Liver (tissue), 8 donors: ENCODE measurements at regions not wholly inside any gene's neighbourhood (a gene's known extent, or its start where the extent isn't known, plus 50 kb on each side); places are given as distances from the start of the nearest gene placed in this dataset.
"Not testable (repeated sequence)": the region's sequence is repeated elsewhere in the genome, so short reads cannot be mapped to it uniquely, and the experiment has no call there.

ENCODE experiments used
- DNase-seq: peaks from one replicate; pipeline ENCODE4 v3.0.0-alpha.2; 2017; ENCODE audit warnings: low spot score
- H3K27ac ChIP-seq, 2 donors: one replicate each; pipeline ENCODE4 v1.7.0; 2013; ENCODE audit warnings: inconsistent platforms in 2 of 2, low read length in 2 of 2, control low read depth in 1 of 2, low read depth in 1 of 2, mild to moderate bottlenecking in 1 of 2
- H3K27me3 ChIP-seq, 4 donors: one replicate each; pipeline versions ENCODE4 v1.6.1 to v1.7.0; 2013; ENCODE audit warnings: low read length in 3 of 4, inconsistent platforms in 1 of 4, mild to moderate bottlenecking in 1 of 4, moderate library complexity in 1 of 4; ENCODE audit not compliant: control insufficient read depth in 4 of 4, insufficient read depth in 4 of 4
- H3K36me3 ChIP-seq, 4 donors: one replicate each; pipeline versions ENCODE4 v1.6.1 to v1.7.0; 2013; ENCODE audit warnings: low read length in 3 of 4, mild to moderate bottlenecking in 3 of 4, low read depth in 1 of 4, moderate library complexity in 1 of 4; ENCODE audit not compliant: control insufficient read depth in 4 of 4, insufficient read depth in 3 of 4
- H3K4me1 ChIP-seq, 4 donors: one replicate each; pipeline versions ENCODE4 v1.6.1 to v1.7.0; 2013; ENCODE audit warnings: low read length in 3 of 4, mild to moderate bottlenecking in 3 of 4, moderate library complexity in 1 of 4; ENCODE audit not compliant: control insufficient read depth in 4 of 4, insufficient read depth in 4 of 4
- H3K4me3 ChIP-seq, 3 donors: one replicate each; pipeline versions ENCODE4 v1.6.1 to v1.7.0; 2013; ENCODE audit warnings: low read length in 3 of 3, control low read depth in 1 of 3, low read depth in 1 of 3, mild to moderate bottlenecking in 1 of 3
- H3K9ac ChIP-seq, 2 donors: one replicate each; pipeline ENCODE4 v1.7.0; 2013; ENCODE audit warnings: low read length in 2 of 2, mild to moderate bottlenecking in 2 of 2, moderate library complexity in 2 of 2, control low read depth in 1 of 2, low read depth in 1 of 2
- H3K9me3 ChIP-seq, 4 donors: one replicate each; pipeline versions ENCODE4 v1.6.1 to v1.7.0; 2013; ENCODE audit warnings: low read length in 3 of 4; ENCODE audit not compliant: control insufficient read depth in 4 of 4
- ATF3 ChIP-seq: IDR thresholded peaks from 2 replicates; pipeline ENCODE4 v1.6.1; 2016; ENCODE audit warnings: antibody characterized with exemption
- CTCF ChIP-seq: fragments of 150-350 bp; IDR thresholded peaks from 2 replicates; pipeline ENCODE4 v1.5.1; 2017; ENCODE audit warnings: improper control_type of control experiment, low read depth, low read length; ENCODE audit not compliant: missing input control
- EGR1 ChIP-seq, 2 donors: IDR thresholded peaks; 2 replicates each; pipeline ENCODE4 v1.6.1; 2016 to 2018; ENCODE audit warnings: antibody characterized with exemption in 2 of 2, low read depth in 2 of 2
- FOXA1 ChIP-seq: IDR thresholded peaks from 2 replicates; pipeline ENCODE4 v1.6.1; 2016; ENCODE audit warnings: antibody characterized with exemption
- GABPA ChIP-seq, 2 donors: IDR thresholded peaks in 1 of 2; conservative IDR thresholded peaks in 1 of 2; 2 replicates each; pipeline ENCODE4 v1.6.1; 2016; ENCODE audit warnings: antibody characterized with exemption in 2 of 2, mild to moderate bottlenecking in 1 of 2, moderate library complexity in 1 of 2
- HNF4G ChIP-seq: IDR thresholded peaks from 2 replicates; pipeline ENCODE4 v1.6.1; 2016; ENCODE audit warnings: antibody characterized with exemption
- JUND ChIP-seq, 2 donors: IDR thresholded peaks; 2 replicates each; pipeline ENCODE4 v1.6.1; 2016; ENCODE audit warnings: antibody characterized with exemption in 2 of 2
- MAX ChIP-seq: IDR thresholded peaks from 2 replicates; pipeline ENCODE4 v1.6.1; 2016; ENCODE audit warnings: antibody characterized with exemption
- NR2F2 ChIP-seq: IDR thresholded peaks from 2 replicates; pipeline ENCODE4 v1.6.1; 2016; ENCODE audit warnings: antibody characterized with exemption
- RAD21 ChIP-seq, 2 donors: IDR thresholded peaks; 2 replicates each; pipeline ENCODE4 v1.6.1; 2016; ENCODE audit warnings: antibody characterized with exemption in 2 of 2, mild to moderate bottlenecking in 2 of 2
- REST ChIP-seq: IDR thresholded peaks from 2 replicates; pipeline ENCODE4 v1.6.1; 2016; ENCODE audit warnings: antibody characterized with exemption, mild to moderate bottlenecking
- RXRA ChIP-seq, 2 donors: IDR thresholded peaks; 2 replicates each; pipeline ENCODE4 v1.6.1; 2017 to 2018; ENCODE audit warnings: antibody characterized with exemption in 2 of 2, mild to moderate bottlenecking in 1 of 2
- SP1 ChIP-seq: IDR thresholded peaks from 2 replicates; pipeline ENCODE4 v1.6.1; 2018; ENCODE audit warnings: antibody characterized with exemption, mild to moderate bottlenecking
- YY1 ChIP-seq: IDR thresholded peaks from 2 replicates; pipeline ENCODE4 v1.6.1; 2016; ENCODE audit warnings: antibody characterized with exemption, mild to moderate bottlenecking
- ZBTB33 ChIP-seq: IDR thresholded peaks from 2 replicates; pipeline ENCODE4 v1.6.1; 2016; ENCODE audit warnings: antibody characterized with exemption
- WGBS: extraction: QIAGEN DNeasy Blood & Tissue Kit; methylation state at CpG from one replicate; pipeline ENCODE4 v1.1.7; 2013; 5-methylcytosine and 5-hydroxymethylcytosine counted together
- donor health status: healthy.
- donor health status: healthy.
- donor health status: healthy.
- donor health status: healthy.
- donor health status: healthy.

DNA sequence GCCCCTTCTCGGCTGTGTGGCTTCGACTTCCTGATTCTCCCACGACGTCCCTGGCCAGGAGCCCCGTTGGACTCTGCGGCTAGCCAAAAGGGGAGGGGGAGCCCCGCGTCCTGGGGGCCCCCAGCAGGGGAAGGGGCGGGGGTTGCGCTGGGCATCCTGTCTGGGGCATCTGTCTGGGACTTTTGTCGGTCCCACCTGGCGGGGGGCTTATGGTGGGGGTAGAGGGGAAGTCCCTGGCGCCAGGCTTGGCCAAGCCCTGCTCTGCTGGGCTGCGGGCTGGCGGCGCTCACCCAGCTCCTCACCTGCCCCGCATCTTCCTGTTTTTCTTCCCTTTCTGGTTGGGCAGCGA lies 142.7 kb upstream of the EEF2KMT start:
- not testable (repeated sequence) for H3K36me3 ChIP-seq, H3K27me3 ChIP-seq, H3K4me1 ChIP-seq, H3K4me3 ChIP-seq, H3K9ac ChIP-seq, H3K27ac ChIP-seq, H3K9me3 ChIP-seq, DNase-seq
- WGBS = 3% methylated on average over 16 of the region's 18 CpGs

DNA sequence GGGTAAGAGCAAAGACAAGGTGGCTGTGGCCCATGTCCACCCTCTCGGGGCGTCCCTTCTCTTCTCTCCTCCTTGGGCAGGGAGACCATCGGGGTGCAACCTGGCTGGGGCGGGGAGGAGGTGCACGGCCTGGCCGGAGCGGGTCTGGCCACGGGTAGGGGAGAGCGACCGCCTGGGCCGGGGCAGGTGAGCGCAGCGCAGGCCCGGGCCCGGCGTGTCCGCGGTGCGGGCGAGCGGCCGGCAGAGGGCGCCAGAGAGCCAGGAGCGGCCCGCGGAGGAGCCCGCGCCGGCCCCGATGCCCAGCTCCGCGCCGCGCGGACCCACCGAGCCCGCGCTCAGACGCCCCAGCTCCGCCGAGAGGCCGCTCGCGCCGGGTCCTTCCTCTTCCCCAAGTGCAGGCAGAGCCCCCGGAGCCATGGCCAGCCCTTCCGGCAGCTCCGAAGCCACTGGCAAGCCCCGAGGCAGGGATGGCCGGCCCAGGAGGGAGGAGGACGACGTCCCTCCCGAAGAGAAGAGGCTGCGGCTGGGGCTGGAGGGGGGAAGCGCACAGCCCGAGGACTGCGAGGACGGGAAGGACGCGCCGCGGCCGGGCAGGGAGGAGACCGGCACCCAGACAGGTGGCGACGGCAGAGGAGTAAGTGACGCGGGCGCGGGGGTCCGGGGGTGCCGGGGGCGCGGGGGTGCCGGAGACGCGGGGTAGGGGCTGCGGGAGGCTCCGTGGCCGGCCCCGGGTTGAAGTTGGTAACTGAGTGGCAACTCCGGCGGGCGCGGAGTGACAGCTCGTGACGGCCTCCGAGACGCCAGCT lies 142.1 kb upstream of the EEF2KMT start:
- not testable (repeated sequence) for H3K27ac ChIP-seq, H3K4me3 ChIP-seq, H3K9me3 ChIP-seq, H3K4me1 ChIP-seq, H3K9ac ChIP-seq, H3K27me3 ChIP-seq, H3K36me3 ChIP-seq
- DNase-seq = peak; percentile 47
- TF ChIP-seq RAD21 (IDR thresholded peaks at IDR 0.05) (peak in 1 of 2 donors; percentile 16), CTCF (peak; percentile 54)
- WGBS = 3% methylated on average over 85 of the region's 89 CpGs

DNA sequence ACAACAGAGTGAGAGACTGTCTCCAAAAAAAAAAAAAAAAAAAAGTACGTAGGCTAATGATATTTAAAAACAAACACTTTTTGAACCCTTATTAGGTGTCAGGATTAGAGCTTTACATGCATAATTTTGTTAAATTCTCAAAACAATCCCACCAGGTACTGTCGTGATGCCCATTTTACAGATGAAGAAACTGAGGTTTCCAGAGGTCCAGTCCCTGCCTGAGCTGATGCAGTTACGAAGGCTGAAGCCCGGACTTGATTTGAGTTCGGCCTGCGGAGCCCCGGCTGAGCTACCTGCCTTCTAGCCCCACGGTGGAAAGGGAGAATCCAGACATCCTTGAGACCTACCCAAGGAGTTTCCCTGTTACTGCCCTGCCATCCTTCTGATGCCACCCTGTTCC lies 137.5 kb upstream of the EEF2KMT start:
- Histone ChIP-seq H3K4me1 (no peaks in the 10 kb centered on the region), H3K27ac (no peak overlapping the region), H3K9ac (no peak overlapping the region), H3K9me3 (no peaks in the 10 kb centered on the region), H3K36me3 (no peaks in the 10 kb centered on the region), H3K4me3 (no peak overlapping the region), H3K27me3 (peaks cover 0 to 2% (median 0%) of the 10 kb centered on the region in 4 donors)
- DNase-seq = no peak
- 81% methylated on average over 8 of the region's 8 CpGs for WGBS
- TF ChIP-seq ZBTB33 = no peak
- TF ChIP-seq NR2F2 = no peak
- TF ChIP-seq REST = no peak
- no peak for TF ChIP-seq SP1
- no peak for TF ChIP-seq ATF3
- TF ChIP-seq EGR1 (IDR thresholded peaks at IDR 0.05; ENCODE audit: low read depth in 2 of 2) = no peak
- TF ChIP-seq YY1 = no peak
- TF ChIP-seq HNF4G = no peak
- no peak for TF ChIP-seq FOXA1
- TF ChIP-seq JUND (IDR thresholded peaks at IDR 0.05) = no peak
- TF ChIP-seq RXRA (IDR thresholded peaks at IDR 0.05) = no peak
- TF ChIP-seq GABPA (IDR thresholded peaks at IDR 0.05 in 1 of 2, conservative IDR thresholded peaks at IDR 0.05 in 1 of 2) = no peak
- no peak for TF ChIP-seq MAX
